ENCODE measurements at regions not wholly inside any gene's neighbourhood (a gene's known extent, or its start where the extent isn't known, plus 50 kb on each side); places are given as distances from the start of the nearest gene placed in this dataset.
"Not testable (repeated sequence)": the region's sequence is repeated elsewhere in the genome, so short reads cannot be mapped to it uniquely, and the experiment has no call there.

DNA sequence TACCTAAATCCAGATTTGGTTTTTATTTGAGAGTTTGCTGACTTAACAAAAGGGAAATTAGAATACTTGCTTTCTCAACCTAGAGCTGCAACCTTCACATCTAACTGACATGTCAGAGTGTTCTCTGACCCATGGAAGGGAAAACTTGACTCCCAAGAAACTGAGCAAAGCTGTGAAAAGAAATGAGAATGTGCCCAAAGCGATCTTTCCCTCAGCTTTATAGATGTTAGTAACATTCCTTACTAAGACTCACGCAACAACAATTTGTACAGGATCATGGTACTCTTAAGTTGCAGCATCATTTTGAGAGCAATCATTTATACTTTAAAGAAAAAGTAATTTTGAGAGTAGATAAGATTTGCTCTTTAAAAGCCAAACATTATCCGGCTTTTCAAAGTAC is 117.0 kb upstream of the FBXL7 start:
- DNase-seq: no peak

DNA sequence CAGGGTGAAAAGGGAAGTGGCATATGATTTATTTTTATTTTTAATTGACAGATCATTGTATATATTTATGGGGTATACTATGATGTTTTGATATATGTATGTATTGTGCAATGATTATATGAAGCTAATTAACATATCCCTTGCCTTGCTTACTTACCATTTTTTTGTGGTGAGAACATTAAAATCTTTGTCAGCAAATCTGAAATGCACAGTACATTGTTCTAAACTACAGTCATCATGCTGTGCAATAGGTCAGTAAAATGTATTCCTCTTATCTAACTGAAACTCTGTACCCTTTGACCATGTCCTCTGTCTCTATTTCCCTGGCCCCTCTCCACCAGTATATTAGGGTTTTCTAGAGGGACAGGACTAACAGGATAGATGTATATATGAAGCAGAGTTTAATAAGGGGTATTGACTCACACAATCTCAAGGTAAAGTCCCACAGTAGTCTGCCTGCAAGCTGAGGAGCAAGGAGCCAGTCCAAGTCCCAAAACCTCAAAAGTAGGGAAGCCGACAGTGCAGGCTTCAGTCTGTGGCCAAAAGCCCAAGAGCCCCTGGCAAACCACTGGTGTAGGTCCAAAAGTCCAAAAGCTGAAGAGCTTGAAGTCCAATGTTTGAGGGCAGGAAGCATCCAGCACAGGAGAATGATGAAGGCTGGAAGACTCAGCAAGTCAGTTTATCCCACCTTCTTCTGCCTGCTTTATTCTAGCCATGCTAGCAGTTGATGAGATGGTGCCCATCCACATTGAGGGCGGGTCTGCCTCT is 122.2 kb upstream of the FBXL7 start:
- DNase-seq: no peak

DNA sequence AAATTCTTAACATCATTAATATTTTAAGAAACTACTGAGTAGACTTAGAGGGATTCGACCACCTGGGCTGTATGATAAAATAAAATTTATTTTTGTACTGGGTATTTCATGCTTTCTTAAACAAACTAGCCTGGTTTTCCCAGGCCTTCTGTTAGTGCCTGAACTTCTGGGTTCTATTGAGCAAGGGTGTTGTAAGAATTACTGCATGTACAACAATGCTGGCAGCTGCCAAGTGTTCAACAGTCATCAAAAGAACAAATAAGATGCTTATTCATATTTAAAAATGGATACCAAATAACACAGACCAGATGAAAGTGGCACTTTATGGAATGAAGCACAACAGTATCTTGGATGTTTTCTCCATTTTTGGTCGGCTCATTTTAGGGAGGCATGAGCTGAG is 123.2 kb upstream of the FBXL7 start:
- no peak for DNase-seq

DNA sequence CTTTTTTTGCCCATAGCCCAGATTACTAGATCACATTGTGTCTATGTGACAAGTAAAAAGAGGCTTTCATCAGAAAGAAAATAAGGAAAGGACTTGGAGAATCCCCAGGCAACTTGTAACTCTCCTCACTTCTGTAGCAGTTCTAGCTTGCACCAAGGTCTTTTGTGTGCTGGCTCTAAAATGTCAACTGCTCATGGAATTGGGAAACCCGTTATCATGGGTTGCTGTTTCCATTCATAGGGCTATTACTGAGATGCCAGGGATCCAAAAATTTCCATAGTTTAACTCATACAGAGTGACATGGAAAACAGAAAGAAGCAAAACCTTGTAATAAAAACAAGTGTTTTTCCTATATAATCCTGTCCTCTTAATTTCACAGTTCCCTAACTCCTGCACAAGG is 123.9 kb upstream of the FBXL7 start:
- no peak for DNase-seq

DNA sequence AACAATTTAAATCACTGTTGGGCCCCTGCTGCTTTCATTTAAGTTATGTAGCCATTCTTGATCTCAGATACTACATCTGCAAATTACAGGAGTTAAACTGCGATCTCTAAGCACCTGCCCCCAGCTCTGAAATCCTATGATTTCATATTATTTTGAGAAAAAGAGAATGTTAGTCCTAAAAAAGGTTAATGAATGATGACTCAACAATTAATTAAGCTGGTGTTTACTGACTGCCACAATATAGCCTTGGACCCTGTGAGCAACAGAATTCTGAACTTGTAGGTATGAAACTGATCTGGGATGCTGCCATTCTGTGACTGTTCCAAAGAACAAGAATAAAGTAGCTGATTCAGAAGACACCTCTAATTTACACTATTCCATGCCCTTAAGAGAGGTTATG is 124.4 kb upstream of the FBXL7 start:
- DNase-seq: no peak

DNA sequence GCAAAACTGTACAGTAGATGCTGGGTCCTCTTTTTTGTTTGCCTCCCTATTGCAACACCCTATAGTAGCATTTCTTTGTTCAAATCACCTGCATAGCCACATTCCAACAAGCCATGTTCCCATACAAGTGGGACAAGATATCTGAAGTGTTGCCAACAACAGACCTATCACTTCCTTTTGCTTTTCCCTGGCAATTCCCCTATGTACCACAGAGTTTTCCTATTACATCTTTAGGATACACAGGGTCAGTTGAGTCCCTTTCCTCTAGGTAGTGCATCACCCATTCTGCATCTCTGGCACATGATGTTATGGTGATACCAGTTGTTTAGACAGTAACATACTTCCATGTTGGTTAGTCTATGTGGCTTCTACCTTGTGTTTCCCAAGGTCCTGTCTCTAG is 125.1 kb upstream of the FBXL7 start:
- DNase-seq: no peak

DNA sequence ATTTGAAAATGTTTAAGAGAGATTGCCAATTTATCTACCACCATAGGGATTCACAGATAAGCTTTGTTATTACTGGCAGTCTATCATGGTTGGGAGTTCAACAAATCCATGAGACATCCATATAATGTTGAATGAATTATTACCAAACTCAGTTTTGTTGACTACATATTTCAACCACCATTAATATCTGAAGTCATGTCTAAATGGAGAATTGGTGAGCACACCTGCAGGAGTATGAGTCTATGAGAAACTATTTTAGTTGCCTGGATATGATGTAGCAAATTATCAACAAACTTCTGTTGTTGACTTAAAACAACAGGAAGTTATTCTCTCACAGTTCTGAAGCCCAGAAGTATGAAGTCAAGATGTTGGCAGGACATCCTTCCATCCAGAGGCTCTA is 126.8 kb upstream of the FBXL7 start:
- DNase-seq: no peak

DNA sequence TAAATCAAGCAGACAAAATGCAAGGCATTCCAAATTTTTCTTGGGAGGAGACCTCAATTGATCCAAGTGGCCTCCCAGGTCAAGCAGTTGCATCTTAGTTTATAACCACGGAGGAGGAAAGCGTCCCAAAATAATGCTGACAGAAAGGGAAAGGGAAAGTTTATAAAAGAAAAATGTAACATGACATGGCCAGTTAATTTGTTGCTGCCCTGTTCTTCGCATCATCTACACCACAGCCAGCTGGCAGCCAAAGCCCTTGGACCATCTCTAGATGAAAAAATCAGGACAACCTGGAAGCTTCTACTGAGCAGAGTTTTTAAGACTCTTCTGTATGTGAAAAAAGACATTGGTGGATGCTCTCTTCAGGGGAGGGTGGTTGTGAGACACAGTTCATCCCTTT is 128.8 kb upstream of the FBXL7 start:
- DNase-seq: no peak

DNA sequence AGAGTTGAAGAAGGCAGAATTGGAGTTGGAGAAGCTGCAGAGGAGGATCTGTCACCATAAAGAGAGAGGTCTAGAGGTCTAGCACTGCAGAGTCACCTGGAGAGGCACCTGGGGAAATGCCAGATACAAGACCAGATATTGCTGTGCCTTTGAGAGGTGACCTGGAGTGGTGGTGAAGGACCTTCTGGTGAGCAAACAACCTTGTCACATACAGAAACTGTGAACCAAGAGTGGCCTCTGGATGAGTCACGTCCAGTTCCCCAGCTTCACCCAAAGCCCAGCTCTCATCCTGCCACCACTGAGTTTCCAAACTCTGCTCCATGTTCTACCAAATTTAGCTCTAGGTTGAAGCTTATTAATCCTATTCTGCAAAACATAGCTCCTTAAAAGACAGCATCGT is 131.1 kb upstream of the FBXL7 start:
- DNase-seq: no peak

DNA sequence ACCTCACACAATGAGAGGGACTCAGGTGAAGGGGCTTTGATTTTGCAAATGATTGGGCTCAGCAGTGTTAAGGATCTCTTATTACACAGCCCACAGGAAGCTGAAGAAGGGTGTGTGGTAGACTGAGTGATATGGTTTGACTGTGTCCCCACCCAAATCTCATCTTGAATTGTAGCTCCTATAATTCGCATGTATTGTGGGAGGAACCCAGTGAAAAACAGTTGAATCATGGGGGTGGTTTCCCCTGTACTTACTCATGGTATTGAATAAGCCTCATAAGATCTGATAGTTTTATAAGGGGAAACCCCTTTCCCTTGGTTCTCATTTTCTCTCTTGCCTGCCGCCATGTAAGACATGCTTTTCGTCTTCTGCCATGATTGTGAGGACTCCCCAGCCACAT is 132.5 kb upstream of the FBXL7 start:
- no peak for DNase-seq

DNA sequence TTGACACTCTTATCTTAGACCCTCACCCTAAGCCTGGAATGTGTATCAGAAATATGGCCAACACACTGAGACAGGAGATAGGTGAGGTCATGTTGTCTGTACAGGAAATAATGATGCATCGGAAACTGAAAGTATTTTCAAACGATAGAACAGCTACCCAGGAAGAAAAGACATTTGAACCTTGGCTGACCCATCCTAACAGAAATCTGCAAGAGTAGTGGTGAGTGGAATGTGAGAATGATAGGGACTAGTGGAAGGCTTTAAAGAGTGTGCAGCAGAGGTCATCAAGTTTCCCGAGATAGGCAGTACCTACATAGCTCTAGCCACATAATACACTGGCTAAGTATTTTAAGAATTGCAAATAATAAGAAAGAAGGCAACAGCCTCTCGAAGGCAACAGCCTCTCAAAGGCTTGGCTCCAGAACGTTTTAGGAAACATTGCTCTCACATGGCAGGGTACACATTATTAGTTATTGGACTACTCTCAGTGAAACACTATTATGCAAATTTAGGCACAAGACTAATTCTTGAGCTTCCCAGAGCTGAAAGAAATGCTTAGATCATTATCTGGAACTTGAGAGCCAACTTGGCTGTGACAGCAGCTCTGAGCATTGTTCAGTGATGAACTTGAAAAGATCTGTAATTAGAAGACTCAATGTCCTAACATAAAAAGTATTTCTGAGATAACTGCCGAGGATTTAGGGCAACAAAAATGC is 133.1 kb upstream of the FBXL7 start:
- DNase-seq: no peak

DNA sequence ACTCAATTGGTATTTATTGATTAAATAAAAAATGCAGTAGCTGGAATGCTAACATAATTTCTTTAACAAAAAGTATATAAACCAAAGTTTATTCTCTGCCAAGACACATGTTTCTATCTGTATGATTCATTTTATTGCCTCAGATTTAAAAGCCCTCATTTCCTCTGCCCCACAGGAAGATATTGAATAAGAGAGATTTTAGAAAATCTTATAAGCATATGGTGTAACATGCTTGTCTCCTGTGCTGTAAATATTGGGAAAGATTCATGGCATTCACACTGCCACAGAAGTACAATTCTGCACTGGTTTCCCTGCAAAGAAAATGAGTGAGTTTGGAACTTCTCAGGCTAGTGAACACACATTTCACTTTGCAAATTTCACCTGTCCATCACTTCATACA is 134.9 kb upstream of the FBXL7 start:
- no peak for DNase-seq

DNA sequence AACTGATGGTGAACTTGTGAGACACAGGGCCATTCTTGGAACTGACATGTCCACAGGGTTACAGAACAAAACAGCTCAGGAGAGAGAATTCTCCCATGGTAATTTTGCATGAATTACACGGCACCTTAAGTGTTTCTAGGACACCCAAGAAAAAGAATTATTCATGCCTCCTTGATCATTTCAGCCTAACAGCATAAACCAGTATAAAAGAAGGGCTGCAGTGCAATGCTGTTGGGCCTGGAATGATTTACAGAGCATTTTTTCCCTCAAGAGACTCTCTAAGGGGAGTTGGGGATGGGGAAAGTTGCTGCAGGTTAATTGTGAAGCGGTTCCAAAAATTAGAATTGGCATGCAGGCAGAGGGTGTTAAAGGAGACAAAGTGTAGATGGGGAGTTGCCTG is 136.4 kb upstream of the FBXL7 start:
- DNase-seq: no peak

DNA sequence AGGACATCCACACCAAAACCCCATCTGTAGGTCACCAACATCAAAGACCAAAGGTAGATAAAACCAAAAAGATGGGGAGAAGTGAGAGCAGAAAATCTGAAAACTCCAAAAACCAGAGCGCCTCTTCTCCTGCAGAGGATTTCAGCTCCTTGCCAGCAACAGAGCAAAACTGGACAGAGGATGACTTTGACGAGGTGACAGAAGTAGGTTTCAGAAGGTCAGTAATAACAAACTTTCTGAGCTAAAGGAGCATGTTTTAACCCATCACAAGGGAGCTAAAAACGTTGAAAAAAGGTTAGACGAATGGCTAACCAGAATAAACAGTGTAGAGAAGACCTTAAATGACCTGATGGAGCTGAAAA is 142.9 kb upstream of the FBXL7 start:
- DNase-seq: not testable (repeated sequence)

DNA sequence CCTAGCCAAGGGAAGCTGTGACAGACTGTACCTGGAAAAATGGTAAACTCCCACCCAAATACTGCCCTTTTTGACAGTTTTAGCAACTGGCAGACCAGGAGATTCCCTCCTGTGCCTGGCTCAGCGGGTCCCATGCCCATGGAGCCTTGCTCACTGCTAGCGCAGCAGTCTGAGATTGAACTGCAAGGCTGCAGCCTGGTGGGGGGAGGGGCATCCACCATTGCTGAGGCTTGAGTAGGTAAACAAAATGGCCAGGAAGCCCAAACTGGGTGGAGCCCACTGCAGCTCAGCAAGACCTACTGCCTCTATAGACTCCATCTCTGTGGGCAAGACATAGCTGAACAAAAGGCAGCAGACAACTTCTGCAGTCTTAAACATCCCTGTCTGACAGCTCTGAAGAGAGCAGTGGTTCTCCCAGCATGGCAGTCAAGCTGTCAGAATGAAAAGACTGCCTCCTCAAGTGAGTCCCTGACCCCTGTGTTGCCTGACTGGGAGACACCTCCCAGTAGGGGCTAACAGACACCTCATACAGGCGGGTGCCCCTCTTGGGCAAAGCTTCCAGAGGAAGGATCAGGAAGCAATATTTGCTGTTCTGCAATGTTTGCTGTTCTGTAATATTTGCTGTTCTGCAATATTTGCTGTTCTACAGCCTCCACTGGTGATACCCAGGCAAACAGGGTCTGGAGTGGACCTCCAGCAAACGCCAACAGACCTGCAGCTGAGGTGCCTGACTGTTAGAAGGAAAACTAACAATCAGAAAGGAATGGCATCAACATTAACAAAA is 143.5 kb upstream of the FBXL7 start:
- not testable (repeated sequence) for DNase-seq

DNA sequence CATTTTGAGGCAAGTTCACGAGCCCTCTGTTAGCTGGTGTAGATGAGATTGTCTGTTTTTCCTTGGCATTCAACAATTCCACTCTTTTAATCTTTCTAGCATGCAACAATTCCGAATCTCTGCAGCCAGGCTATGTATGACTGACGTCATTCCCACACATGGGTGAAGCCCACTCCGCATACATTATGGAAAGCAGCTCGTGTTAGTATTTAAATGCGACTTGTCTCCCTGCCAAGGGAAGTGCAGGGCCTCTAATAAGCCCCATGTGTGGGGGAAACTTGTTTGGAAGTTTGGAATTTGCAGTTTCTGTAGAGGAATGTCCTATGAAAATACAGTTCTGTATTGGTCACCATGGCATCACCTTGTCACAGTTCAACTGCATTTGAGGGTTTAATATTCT is 146.0 kb upstream of the FBXL7 start:
- no peak for DNase-seq

DNA sequence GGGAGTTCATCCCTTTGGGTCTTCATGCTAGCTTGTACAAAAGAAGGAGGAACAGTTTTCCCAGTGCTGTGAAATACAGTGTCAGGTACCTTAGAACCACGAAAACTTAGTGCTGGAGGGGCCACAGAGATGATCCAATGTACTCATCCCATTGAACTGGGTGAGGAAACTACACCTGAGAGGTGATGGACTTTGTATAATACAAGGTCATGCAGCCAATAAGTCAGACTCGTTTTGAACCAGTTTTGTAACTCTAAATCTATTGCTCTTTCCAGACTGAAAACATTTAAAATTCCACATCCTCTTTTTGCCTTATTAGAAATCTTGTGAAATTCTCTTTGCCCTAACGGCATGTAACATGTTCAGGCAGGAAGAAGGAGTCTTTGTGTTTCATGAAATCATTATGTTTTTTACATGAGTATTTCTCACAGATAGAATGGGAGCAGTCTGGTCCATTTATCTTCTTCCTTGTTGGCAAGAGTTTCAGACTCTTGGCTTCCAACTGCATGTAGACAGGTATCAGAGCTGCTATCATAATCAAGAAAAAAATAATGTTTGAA is 146.8 kb upstream of the FBXL7 start:
- no peak for DNase-seq

DNA sequence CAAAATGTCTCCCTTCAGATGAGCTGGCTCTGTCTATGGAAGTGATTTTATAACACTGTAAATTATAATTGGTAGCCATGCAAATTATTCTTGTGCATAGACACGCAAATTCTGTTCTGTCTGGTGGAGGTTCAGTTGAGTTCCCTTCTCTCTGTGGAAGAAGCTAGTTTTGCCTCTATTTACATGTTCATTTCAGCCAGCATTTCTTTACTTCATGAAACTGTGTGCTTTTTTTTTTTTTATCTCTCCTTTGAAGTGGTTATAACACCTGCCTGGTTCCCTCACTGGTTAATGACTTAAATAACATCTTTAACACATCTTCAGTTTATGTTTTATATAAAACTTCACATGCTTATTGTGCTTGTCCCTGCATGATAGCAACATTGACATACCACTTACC is 149.4 kb upstream of the FBXL7 start:
- DNase-seq: no peak

DNA sequence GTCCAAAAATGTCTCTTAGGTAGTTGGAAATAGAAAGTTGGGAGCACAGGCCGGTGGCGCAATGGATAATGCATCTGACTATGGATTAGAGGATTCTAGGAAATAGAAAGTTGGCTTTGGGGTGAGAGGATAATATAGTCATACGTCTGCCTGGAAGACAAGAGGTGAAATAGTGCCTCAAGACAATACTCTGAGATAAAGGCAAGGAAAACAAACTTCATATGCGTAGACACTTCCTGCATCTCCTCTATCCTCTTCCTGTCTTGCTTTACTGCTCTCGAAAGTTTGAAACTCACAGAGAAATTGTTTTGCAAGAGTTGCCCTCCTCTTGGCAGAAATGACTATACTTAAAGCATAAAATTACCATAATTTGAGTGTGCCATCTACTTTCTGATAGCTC is 153.2 kb upstream of the FBXL7 start:
- DNase-seq: no peak

DNA sequence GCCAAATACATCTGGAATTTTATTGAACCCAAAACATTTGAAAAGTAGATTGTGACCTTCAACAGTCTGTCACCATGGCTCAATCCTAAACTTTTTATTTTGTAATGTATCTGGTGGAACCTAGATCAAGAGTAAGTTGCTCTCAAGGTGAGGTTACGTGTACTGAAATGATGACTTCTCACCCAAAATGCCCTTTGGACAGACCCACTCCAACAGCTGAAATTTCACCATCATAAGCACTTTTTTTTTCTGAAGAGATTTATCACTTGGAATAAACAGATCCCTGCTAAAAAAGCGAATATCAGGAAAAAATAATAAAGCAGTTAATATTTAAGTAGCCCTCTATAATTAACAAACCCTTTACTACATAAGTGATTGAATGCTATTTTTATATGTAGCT is 155.0 kb upstream of the FBXL7 start:
- no peak for DNase-seq

DNA sequence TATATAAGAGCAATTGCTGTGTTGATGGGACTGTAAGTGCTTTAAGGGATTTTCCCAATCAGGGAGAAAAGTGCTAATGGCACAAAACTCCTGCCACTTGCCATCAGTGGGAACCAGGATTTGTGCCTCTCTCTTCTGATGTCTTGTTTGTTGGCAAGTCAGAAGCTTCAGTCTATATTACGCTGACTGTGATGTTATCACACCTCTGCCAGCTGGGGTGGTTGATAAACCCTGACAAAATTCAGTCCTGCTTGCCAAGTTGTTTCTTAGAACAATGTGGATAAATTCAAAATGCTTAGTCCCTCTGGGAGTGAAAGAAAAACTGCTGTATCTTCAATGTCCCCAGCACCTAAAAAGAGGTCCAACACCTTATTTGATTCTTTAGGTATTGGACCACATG is 161.4 kb upstream of the FBXL7 start:
- no peak for DNase-seq

DNA sequence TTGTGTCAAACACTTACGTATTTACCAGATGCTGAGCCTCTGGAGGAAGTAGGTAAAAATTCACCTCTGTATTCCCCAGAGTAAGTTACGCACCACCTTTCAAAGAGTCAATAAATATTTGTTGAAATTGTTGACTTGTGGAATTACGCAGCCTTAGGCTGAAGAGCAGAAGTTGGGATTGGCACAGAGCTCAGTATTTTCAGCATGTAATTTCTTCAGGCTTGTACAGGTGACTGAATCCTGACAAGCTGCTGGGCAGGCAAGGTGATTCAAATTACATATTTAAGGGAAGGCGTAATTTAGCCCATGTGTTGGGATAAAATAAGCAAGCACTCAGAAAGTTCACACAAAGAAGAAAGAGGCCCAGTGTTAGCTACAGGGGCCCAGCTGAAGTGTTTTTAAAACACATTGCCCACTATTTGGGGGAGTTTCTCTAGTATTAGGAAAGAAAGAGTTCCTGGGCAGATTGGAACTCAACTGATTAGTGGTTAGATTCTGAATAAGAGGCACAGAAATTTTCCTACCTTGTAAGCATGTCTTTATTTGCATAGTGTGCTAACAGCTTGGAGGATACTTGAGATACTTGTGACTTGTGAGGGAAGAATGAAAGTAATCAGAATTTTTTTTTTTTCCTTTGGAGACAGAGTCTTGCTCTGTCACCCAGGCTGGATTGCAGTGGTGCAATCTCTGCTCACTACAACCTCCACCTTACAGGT is 165.3 kb upstream of the FBXL7 start:
- no peak for DNase-seq

DNA sequence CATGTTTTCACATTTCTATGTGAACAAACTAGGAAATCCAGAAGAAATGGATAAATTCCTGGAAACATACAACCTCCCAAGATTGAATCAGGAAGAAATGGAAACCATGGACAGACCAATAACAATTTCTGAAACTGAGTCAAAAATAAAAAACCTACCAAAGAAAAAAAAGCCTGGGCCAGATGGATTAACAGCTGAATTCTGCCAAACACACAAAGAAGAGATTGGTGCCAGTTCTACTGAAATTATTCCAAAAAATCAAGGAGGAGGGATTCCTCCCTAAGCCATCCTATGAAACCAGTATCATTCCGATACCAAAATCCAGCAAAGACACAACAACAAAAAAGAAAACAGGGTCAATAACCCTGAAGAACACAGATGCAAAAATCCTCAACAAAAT is 166.9 kb upstream of the FBXL7 start:
- no peak for DNase-seq

Measured in CD4-positive, alpha-beta T cell treated with Interleukin-4 for 4 hours (primary cell).